MCF 10A (cell line): ENCODE measurements at regions not wholly inside any gene's neighbourhood (a gene's known extent, or its start where the extent isn't known, plus 50 kb on each side); places are given as distances from the start of the nearest gene placed in this dataset.

Source experiments
- BruUV-seq: library from RNA; stranded (reverse); fragments of 400-500 nt; replicated peaks from 2 replicates; lab custom pipeline; 2021; lab: Mats Ljungman, UMichigan
- CTCF ChIA-PET: fragments of 300-600 bp; sonication (Branson Sonifier 250); formaldehyde crosslinking; extraction: SDS; loops from one replicate; lab custom pipeline; 2021; ENCODE audit warnings: antibody characterized with exemption, inconsistent platforms; lab: Yijun Ruan, JAX
- POLR2A ChIA-PET: fragments of 300-600, 350-650 bp; sonication (Branson Sonifier 250); formaldehyde crosslinking; extraction: SDS; loops from one replicate; lab custom pipeline; 2020; ENCODE audit warnings: antibody characterized with exemption, inconsistent platforms; lab: Yijun Ruan, JAX
- DNase-seq: peaks from one replicate; pipeline ENCODE4 v3.0.0-alpha.2; 2018; ENCODE audit not compliant: unreplicated experiment
- H3K27ac Mint-ChIP-seq: one replicate; pipeline ENCODE4 v1.8.0; 2022; ENCODE audit warnings: mild to moderate bottlenecking, low read depth, mixed read lengths; ENCODE audit not compliant: unreplicated experiment
- H3K27me3 Mint-ChIP-seq: one replicate; pipeline ENCODE4 v1.8.0; 2022; ENCODE audit warnings: mixed read lengths; ENCODE audit not compliant: insufficient read depth, unreplicated experiment
- H3K36me3 Mint-ChIP-seq: one replicate; pipeline ENCODE4 v1.8.0; 2022; ENCODE audit warnings: mild to moderate bottlenecking, moderate library complexity, mixed read lengths; ENCODE audit not compliant: insufficient read depth, unreplicated experiment
- H3K4me1 Mint-ChIP-seq: one replicate; pipeline ENCODE4 v1.8.0; 2022; ENCODE audit warnings: mixed read lengths; ENCODE audit not compliant: insufficient read depth, unreplicated experiment
- H3K4me3 Mint-ChIP-seq: one replicate; pipeline ENCODE4 v1.8.0; 2022; ENCODE audit warnings: mild to moderate bottlenecking, moderate library complexity, mixed read lengths; ENCODE audit not compliant: unreplicated experiment
- H3K9me3 Mint-ChIP-seq: one replicate; pipeline ENCODE4 v1.8.0; 2022; ENCODE audit warnings: mixed read lengths; ENCODE audit not compliant: unreplicated experiment
- CTCF ChIP-seq: fragments of 200-600 bp; IDR thresholded peaks from one replicate; pipeline ENCODE4 v1.8.0; 2022; ENCODE audit warnings: antibody characterized with exemption, mild to moderate bottlenecking; ENCODE audit not compliant: unreplicated experiment
- intact Hi-C: fragments of 100-400 bp; cut with micrococcal nuclease; formaldehyde crosslinking; loops from 2 replicates; pipeline ENCODE4 v1.14.1; 2022

GRCh38 chr11:116548256-116548655, 224.5 kb downstream of the BUD13 start:
- Mint-ChIP-seq H3K27ac (no peak overlapping the region), H3K4me3 (no peak overlapping the region), H3K27me3 (no peaks in the 10 kb centered on the region), H3K36me3 (no peaks in the 10 kb centered on the region), H3K4me1 (no peaks in the 10 kb centered on the region), H3K9me3 (peaks cover 7% of the 10 kb centered on the region)
- ChIA-PET POLR2A (no interaction called here), CTCF (interaction anchor here (0.5 kb wide), 1 partner anchor 1232 kb away, joined by 3 read pairs; no protein-coding TSS in a partner anchor)
- no TSS peak for BruUV-seq
- no peak for DNase-seq
- intact Hi-C loops = no loop called here
- TF ChIP-seq CTCF = no peak

- H3K9me3 Mint-ChIP-seq = peaks cover 7% of the 10 kb centered on the region
- ChIA-PET CTCF (no interaction called here), POLR2A (no interaction called here)
- no peak overlapping the region for H3K27ac Mint-ChIP-seq
- intact Hi-C loops = no loop called here
- BruUV-seq = no TSS peak
- H3K4me3 Mint-ChIP-seq = no peak overlapping the region
- no peak for DNase-seq
- H3K27me3 Mint-ChIP-seq = no peaks in the 10 kb centered on the region
- no peak for TF ChIP-seq CTCF
- H3K36me3 Mint-ChIP-seq = no peaks in the 10 kb centered on the region
- H3K4me1 Mint-ChIP-seq = no peaks in the 10 kb centered on the region
Measured at GRCh38 chr11:116547571-116547970, 225.2 kb downstream of the BUD13 start.

GRCh38 chr11:116545912-116546311, 226.9 kb downstream of the BUD13 start:
- Mint-ChIP-seq H3K4me3 (no peak overlapping the region), H3K36me3 (no peaks in the 10 kb centered on the region), H3K9me3 (no peaks in the 10 kb centered on the region), H3K27ac (no peak overlapping the region), H3K4me1 (no peaks in the 10 kb centered on the region), H3K27me3 (no peaks in the 10 kb centered on the region)
- intact Hi-C loops = no loop called here
- no peak for DNase-seq
- ChIA-PET POLR2A (interaction anchor here (0.7 kb wide), 1 partner anchor 13 kb away, joined by 3 read pairs; no protein-coding TSS in a partner anchor), CTCF (no interaction called here)
- no peak for TF ChIP-seq CTCF
- no TSS peak for BruUV-seq

- DNase-seq = no peak
- Mint-ChIP-seq H3K9me3 (no peaks in the 10 kb centered on the region), H3K27ac (no peak overlapping the region), H3K36me3 (no peaks in the 10 kb centered on the region), H3K4me3 (no peak overlapping the region), H3K27me3 (no peaks in the 10 kb centered on the region), H3K4me1 (no peaks in the 10 kb centered on the region)
- no TSS peak for BruUV-seq
- no peak for TF ChIP-seq CTCF
- CTCF ChIA-PET = no interaction called here
- intact Hi-C loops = no loop called here
- POLR2A ChIA-PET = no interaction called here
Measured at GRCh38 chr11:116544721-116545120, 228.1 kb downstream of the BUD13 start.
